GM18505 (cell line): ENCODE measurements at regions not wholly inside any gene's neighbourhood (a gene's known extent, or its start where the extent isn't known, plus 50 kb on each side); places are given as distances from the start of the nearest gene placed in this dataset.
"Not testable (repeated sequence)": the region's sequence is repeated elsewhere in the genome, so short reads cannot be mapped to it uniquely, and the experiment has no call there.

Experiments used
- ATAC-seq: cut with Tn5 transposase; IDR thresholded peaks from one replicate; pipeline ENCODE4 v1.9.1; 2021; ENCODE audit not compliant: unreplicated experiment
- POLR2A ChIP-seq: IDR thresholded peaks from 4 replicates; pipeline ENCODE4 v1.6.1; 2011; ENCODE audit warnings: borderline replicate concordance; ENCODE audit not compliant: insufficient read depth, insufficient read length; ENCODE audit errors: extremely low read depth

DNA sequence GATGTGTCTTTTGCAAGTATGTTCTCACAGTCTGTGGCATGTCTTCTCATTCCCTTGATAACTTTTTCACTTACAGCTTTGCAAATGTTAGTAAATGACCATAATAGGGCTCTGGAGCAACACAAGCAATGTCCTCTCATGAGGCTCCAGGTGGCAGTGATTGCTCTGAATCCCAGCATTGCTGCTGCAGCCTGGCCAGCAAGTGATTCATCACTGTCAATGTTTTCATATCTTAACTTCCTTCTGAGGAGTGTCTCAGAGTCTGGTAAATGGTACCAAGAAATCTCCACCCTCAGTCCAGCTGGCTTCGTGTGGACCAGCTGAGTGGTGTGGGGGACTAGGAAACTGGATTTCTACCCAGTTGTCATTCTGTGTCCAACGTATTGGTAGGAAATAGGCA is 139.6 kb downstream of the MYLK4 start:
- TF ChIP-seq POLR2A = no peak
- no peak for ATAC-seq

DNA sequence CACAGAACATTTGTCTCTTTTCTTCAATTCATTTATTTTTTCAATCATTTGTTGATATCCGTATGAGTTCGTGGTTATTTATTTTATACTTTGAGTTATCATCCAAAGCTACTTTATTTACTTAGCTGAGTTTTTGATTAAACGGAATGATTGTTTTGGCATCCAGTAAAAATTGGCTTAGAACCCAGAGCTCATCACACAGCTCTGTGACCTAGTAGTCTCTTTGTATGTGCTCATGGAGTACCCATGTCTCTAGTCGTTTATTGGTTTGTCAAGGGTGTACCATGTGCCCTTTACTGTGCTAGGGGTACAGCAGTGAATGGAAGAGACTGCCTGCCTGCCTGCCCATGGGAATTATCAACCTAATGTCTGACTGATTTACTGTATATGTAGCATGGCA is 142.2 kb downstream of the MYLK4 start:
- no peak for ATAC-seq
- TF ChIP-seq POLR2A = no peak

DNA sequence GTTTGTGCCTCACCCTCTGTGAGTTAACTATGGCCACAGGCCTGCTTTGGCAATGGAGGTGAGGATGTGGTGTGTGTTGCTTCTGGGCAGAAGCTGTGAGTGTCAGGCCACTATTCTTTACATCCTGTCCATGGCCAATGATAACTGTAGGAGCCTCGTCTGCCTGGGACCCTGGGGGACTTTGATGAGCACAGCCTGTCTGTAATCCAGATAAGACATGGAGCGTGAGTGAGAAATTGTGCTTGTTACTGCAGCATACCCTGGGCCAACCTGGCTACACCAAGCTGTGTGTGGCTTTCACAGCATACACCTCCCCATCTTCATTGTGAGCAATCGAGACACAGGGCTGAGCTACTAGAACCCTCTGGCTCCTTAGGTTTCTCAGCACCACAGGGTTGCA is 150.4 kb downstream of the MYLK4 start:
- no peak for TF ChIP-seq POLR2A
- no peak for ATAC-seq

DNA sequence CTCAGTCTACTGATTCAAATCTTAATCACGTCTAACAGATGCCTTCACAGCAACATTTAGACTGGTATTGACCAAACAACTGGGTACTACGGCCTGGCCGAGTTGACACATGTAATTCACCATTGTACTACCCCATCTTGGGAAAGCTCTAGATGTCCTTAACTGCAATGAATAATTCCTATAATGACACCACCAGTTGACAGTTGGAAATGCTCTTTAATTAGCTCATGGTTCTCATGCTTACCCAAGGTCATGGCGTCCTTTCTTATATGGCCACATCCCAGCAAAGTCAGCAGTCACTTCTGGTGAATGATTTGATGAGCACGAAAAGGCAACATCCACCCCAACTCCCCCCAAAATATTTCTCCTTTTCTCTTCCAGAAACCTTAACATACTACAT is 150.9 kb downstream of the MYLK4 start:
- no peak for ATAC-seq
- TF ChIP-seq POLR2A = no peak

DNA sequence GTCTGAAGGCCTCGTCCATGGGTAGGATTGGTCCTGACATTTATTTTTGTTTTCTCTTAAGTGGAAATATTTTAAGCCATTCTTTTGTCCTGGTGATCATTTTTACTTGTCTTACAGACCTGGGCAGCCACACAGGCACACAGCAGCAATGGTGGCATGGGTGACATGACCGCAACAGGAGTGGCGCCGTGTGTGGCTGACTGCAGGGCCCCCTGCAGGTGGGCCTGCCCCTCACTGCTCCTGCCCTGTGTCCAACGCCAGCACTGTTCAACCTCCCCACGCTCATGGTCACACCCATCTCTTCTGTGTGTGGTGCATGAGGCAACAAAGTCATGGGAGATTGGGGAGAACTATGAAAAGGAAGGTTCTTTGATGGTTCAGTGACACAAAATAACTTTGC is 151.9 kb downstream of the MYLK4 start:
- no peak for TF ChIP-seq POLR2A
- ATAC-seq = no peak

DNA sequence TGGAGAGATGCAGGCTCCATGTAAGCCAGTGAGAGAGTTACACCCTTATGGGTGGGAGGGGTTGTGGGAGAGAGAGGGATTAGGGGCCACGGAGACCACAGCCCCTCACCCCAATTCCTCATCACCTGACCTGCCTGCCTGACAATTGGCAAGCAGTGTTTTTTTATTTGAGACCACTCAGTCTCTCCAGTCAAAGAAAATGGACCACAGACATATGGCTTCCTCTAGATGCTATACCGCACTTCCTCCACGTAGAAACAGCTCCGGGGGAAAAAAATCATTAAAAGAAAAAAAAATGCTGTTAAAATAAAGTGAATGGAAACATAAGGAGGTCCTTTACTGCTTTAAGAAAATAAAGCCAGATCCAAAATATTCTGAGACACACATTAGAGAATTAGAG is 152.7 kb downstream of the MYLK4 start:
- ATAC-seq = no peak
- no peak for TF ChIP-seq POLR2A

DNA sequence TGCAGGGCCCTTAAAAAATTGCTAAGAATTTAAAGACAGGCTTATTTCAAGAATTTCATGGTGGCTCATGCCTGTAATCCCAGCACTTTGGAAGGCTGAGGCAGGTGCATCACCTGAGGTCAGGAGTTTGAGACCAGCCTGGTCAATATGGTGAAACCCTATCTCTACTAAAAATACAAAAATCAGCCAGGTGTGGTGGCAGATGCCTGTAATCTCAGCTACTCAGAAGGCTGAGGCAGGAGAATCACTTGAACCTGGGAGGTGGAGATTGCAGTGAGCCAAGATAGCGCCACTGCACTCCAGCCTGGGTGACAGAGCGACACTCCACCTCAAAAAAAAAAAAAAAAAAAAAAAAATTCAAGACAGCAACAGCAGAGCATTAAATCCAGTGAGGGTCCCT is 153.3 kb downstream of the MYLK4 start:
- ATAC-seq = not testable (repeated sequence)

DNA sequence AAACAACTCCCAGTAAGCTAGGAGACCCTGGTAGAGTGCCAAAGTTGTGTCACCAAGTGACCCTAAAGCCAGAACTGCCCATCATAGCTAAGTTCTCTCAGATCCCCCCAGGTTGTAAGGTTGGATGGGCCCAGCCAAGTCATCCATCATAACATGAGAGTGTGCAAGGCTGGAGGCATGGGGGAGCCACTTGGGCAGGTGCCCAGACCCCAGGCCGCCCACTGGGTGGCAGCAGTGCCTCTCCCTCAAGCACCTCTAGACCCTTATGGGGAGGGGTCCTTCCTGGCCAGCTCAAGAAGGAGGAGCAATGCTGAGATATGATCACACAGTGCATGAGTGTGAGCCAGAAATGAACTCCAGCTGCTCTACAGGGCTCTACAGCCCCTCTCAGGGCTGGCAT is 154.5 kb downstream of the MYLK4 start:
- ATAC-seq = no peak
- no peak for TF ChIP-seq POLR2A

DNA sequence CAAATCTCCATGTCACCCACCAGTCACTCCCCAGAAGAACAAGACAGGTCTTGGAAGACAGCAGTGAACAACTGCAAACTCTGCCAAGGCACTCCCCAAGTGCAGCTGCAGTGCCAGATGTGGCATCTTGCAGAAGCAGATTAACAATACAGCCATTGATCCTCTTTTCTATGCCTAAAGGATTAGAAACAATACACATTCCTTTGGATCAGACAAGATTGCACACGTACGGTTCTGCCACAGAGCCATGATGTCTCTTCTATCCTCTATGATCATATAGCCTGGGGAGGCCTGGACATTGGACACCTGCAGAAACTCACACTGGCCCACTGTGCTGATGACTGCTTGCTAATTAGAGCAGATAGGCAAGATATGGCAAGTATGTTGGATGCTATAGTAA is 155.9 kb downstream of the MYLK4 start:
- no peak for TF ChIP-seq POLR2A
- no peak for ATAC-seq

DNA sequence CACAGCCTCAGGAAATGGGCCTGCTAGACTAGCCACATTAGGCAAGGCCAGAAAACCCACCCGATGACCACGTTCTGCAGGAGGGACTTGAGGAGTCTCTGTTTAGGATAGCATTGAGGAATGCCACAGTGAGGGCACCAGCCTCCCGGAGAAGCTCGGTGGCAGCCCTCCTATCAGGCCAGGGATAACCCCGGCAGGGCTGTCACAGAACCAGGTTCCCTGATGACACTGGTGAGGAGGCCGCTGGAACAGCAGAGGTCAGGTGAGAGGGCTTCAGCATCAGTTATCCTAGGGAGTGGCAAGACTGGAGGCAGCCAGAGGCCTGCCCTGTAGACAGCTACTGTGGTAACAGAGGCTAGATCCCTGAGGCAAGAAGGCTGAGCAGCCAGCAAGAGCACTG is 157.6 kb downstream of the MYLK4 start:
- no peak for ATAC-seq
- no peak for TF ChIP-seq POLR2A

DNA sequence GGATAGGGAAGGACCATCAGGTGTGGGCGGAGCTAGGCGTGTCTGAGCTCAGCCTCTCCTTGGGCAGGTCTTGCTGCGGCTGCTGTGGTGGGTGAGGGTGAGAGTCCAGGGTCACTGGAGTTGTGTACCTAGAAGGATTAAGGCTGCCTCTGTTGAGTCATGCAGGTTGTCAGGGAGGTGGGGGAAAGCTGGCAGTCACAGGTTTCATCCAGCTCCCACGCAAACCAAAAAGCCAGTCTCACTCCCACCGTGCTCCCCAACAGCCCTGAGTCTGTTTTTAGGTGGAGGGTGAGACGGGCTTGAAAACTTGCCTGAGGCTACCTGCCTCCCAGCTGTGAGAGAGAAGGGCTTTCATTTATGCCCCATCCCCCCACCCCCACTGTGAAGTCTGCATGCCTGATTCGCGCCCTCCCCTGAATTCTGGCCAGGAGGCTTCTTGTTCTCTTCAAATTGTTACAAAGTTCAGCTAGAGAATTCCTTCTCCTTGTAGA is 161.5 kb downstream of the MYLK4 start:
- no peak for TF ChIP-seq POLR2A
- ATAC-seq = no peak

DNA sequence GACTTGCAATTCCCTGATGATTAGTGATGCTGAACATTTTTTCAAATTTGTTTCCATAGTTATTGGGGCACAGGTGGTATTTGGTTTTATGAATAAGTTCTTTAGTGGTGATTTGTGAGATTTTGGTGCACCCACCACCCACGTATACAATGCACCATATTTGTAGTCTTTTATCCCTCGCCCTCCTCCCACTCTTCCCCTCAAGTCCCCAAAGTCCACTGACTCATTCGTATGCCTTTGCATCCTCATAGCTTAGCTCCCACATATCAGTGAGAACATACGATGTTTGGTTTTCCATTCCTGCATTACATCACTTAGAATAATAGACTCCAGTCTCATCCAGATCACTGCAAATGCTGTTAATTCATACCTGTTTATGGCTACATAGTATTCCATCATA is 167.3 kb downstream of the MYLK4 start:
- TF ChIP-seq POLR2A = no peak
- ATAC-seq = no peak

DNA sequence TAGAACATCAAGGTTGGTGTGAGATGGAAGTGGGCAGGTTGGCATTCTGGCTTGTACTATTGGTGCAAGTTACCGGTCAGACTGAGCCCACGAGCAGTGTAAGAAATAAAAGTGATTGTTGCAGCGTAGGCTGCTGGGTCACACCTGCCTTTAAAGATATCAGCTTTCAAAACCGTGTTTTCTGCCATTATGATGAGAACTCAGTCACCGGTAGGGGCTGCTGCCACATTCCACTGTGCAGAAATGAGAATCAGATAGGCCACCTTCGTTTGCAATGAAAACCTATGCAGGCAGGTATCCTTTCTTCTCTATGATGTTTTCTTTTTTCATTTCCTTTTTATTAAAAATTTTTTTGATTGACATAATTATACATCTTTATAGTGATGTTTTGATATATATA is 168.5 kb downstream of the MYLK4 start:
- no peak for ATAC-seq
- TF ChIP-seq POLR2A = no peak

DNA sequence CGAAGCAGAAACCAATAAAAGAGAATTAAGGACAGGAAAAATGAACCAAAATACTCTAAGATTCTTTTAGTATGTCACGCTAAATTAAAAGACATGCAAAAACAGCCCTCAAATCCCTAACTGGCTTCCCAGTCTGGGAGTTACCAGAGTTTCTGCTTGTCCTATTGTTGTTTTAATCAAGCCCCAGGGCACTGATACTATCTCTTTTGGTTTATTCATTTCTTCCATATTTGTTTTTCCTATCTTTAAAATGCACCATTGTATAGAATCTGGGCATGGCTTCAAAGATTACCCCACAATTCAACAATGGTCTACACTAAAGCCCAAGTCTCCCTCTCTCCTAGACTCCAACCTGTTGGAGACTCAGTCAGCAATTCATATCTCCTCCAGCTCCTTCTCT is 169.1 kb downstream of the MYLK4 start:
- no peak for TF ChIP-seq POLR2A
- ATAC-seq = no peak

DNA sequence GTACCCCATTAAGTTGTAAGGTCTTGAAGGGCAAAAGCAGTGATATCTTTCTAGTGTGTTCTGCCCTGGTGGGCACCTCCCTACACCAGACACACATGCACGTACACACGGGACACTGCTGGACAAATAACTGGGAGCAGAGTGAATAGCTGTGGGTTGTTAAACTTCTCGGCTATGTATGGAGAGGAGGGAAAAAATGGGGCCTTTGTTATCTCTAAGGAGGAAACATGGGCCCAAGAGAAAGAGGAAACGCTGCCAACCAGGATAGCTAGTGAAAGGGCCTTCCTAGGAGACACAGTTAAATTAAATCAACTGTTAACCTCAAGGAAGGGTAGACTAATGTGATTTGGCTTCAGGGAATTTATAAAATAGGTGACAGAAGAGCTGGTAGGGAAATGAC is 169.7 kb downstream of the MYLK4 start:
- no peak for ATAC-seq
- TF ChIP-seq POLR2A = no peak
